Lower leg skin (tissue), 4 donors: ENCODE measurements at regions not wholly inside any gene's neighbourhood (a gene's known extent, or its start where the extent isn't known, plus 50 kb on each side); places are given as distances from the start of the nearest gene placed in this dataset.

Source experiments
- DNase-seq, 2 donors: peaks; one replicate each; pipeline ENCODE4 v3.0.0-alpha.2; 2019; ENCODE audit warnings: low spot score in 2 of 2
- H3K4me3 ChIP-seq: fragments of 200-600 bp; sonication (generic); 2 replicates; pipeline ENCODE4 v1.5.1; 2017; ENCODE audit warnings: mild to moderate bottlenecking, low read depth; ENCODE audit not compliant: poor library complexity, severe bottlenecking
- POLR2A ChIP-seq, 2 donors: fragments of 450-650 bp; IDR thresholded peaks; one replicate each; pipeline ENCODE4 v1.6.1; 2016 to 2017; ENCODE audit warnings: antibody characterized with exemption in 2 of 2, mild to moderate bottlenecking in 1 of 2, moderate library complexity in 1 of 2
- WGBS, 2 donors: methylation state at CpG; one replicate each; pipeline ENCODE4 v1.1.5; 2018; 5-methylcytosine and 5-hydroxymethylcytosine counted together
- intact Hi-C: fragments of 100-400 bp; cut with DNase I; formaldehyde crosslinking; loops from one replicate; pipeline ENCODE4 v1.15.0; 2023; ENCODE audit warnings: low total_unique reads
- TF ChIP-seq, protein P1 (sequence below), 3 donors: fragments of 450-650 bp; IDR thresholded peaks; one replicate each; pipeline ENCODE4 v1.5.1; 2016; ENCODE audit warnings: antibody characterized with exemption in 3 of 3, mild to moderate bottlenecking in 3 of 3, moderate library complexity in 2 of 3

DNA sequence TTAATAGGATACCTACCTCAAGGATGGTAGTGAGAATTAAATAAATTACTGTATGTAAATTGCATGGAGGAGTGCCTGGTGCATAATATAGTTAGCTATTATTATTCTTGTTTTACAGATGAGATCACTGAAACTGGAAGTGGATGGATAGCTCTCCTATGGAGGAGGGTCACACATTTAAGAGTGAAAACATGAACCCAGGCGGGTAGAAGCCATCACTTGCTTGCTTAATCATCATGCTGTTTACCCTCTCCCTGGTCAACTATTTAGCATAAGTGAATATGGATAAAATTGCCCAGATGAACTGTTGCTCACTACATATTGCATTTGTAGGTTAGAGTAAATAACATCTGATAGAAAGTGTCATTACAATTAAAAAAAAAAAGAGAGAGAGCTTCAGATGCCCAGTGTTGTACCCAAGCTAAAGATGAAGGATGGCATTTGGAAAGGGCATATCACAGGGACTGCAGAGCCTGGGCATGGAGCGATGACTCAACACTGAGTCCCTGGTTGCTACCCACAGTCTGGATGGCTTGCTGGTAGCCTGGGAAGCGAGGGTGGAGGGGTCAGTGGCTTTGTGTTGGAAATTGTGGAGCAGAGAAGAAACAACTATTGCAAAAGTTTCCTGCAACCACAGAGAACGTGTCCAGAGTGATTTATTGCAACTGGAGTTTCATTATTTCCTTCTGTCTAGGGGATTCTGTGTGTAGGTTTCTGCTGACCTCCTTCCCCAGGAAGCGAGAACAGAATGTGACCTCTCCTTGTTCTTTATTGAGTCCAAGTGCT is 414.4 kb downstream of the SHISA9 start:
- no peak for TF ChIP-seq POLR2A (IDR thresholded peaks at IDR 0.05)
- TF ChIP-seq, protein P1, sequence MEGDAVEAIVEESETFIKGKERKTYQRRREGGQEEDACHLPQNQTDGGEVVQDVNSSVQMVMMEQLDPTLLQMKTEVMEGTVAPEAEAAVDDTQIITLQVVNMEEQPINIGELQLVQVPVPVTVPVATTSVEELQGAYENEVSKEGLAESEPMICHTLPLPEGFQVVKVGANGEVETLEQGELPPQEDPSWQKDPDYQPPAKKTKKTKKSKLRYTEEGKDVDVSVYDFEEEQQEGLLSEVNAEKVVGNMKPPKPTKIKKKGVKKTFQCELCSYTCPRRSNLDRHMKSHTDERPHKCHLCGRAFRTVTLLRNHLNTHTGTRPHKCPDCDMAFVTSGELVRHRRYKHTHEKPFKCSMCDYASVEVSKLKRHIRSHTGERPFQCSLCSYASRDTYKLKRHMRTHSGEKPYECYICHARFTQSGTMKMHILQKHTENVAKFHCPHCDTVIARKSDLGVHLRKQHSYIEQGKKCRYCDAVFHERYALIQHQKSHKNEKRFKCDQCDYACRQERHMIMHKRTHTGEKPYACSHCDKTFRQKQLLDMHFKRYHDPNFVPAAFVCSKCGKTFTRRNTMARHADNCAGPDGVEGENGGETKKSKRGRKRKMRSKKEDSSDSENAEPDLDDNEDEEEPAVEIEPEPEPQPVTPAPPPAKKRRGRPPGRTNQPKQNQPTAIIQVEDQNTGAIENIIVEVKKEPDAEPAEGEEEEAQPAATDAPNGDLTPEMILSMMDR (IDR thresholded peaks at IDR 0.05): no peak
- no peak overlapping the region for H3K4me3 ChIP-seq
- 54 to 57% methylated on average over 5 of the region's 5 CpGs for WGBS, 2 donors
- DNase-seq: no peak
- intact Hi-C loops: no loop called here

DNA sequence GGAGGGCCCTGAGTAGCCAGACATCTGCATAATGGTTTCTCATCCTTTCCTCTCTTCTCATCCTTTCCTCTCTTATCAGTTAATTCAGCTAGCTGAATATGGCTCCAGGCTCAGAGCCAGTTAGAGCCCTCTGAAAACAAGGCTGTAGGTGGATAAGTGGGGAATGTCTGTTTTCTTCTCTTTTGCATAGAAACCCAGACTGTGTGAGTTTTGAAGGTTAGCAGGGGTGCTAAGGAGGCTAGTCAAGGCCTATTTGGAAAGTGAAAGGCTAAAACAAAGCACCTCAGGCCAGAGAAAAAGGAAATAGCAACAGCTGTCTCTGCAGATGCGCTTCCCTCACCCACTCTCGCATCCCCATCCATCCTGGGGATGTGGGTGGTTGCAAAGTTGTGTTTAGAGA is 420.9 kb downstream of the SHISA9 start:
- no peak for TF ChIP-seq POLR2A (IDR thresholded peaks at IDR 0.05)
- TF ChIP-seq, protein P1 (IDR thresholded peaks at IDR 0.05): no peak
- DNase-seq: no peak
- WGBS, 2 donors: 60 to 66% methylated on average over 2 of the region's 2 CpGs
- no peak overlapping the region for H3K4me3 ChIP-seq
- intact Hi-C loops: no loop called here

DNA sequence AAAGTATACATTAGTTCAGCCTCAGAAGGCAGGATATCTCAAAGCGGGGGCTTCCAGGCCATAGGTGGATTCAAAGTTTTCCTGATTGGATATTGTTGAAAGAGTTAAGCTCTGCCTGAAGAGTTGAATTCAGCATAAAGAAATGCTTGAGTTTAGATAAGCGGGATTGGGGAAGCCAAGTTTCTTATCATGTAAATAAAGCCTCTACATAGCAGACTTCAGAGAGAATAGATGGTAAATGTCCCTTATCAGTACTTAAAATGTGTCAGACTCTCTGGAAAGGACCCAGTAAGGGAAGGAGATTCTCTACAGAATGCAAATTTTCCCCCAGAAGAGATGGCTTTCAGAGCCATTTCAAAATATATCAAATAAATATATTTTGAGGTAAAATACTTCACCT is 423.5 kb downstream of the SHISA9 start:
- DNase-seq: no peak
- TF ChIP-seq, protein P1 (IDR thresholded peaks at IDR 0.05): no peak
- TF ChIP-seq POLR2A (IDR thresholded peaks at IDR 0.05): no peak
- WGBS, 2 donors: 74 to 82% methylated on average over 2 of the region's 2 CpGs
- intact Hi-C loops: no loop called here
- no peak overlapping the region for H3K4me3 ChIP-seq

DNA sequence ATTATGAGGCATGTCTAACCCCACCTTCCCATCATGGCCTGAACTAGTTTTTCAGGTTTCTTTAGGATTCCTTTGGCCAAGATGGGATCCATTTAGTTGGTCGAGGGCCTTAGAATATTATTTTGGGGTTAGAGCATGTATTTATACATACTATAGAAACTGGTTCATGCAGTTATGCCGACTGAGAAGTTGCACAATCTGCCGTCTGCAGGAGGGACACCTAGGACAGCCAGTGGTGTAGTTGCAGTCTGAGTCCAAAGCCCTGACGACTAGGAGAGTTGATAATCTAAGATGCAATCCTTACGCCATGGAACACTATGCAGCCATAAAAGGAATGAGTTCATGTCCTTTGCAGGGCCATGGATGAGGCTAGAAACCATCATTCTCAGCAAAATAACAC is 424.0 kb downstream of the SHISA9 start:
- no peak for DNase-seq
- no peak for TF ChIP-seq POLR2A (IDR thresholded peaks at IDR 0.05)
- TF ChIP-seq, protein P1 (IDR thresholded peaks at IDR 0.05): no peak
- H3K4me3 ChIP-seq: no peak overlapping the region
- intact Hi-C loops: no loop called here
- WGBS, 2 donors: 49 to 69% methylated on average over 5 of the region's 5 CpGs

DNA sequence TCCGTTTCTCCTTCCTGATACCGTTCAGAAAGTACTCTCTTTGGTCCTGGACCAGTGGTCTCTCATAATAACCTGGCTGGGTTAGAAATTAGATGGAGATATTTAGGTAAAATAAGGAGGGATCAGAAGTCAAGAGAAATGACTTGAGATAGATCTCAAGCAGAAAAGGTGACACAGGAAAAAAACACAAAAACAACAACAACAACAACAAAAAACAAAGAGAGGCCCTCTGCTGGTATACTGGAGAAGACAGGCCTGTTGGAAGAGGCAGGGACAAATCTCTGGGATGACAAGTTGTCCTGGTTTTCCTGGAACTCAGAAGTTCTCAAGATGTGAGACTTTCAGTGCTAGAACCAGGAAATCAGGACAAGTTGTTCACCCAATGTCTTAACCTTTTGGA is 430.5 kb downstream of the SHISA9 start:
- no peak for DNase-seq
- 86 to 98% methylated on average over 2 of the region's 2 CpGs for WGBS, 2 donors
- no peak overlapping the region for H3K4me3 ChIP-seq
- no peak for TF ChIP-seq POLR2A (IDR thresholded peaks at IDR 0.05)
- TF ChIP-seq, protein P1 (IDR thresholded peaks at IDR 0.05): no peak
- intact Hi-C loops: no loop called here
